Panc1 (cell line): ENCODE measurements at regions not wholly inside any gene's neighbourhood (a gene's known extent, or its start where the extent isn't known, plus 50 kb on each side); places are given as distances from the start of the nearest gene placed in this dataset.

Experiments
- ATAC-seq: fragments of 200-7000 bp; cut with Tn5 transposase; 2 replicates; pipeline ENCODE4 v1.9.1; 2020; ENCODE audit warnings: mild to moderate bottlenecking, moderate library complexity
- BruUV-seq: library from RNA; stranded (reverse); fragments of 400-500 nt; replicated peaks from 2 replicates; lab custom pipeline; 2021; lab: Mats Ljungman, UMichigan
- CTCF ChIA-PET: fragments of 300-600 bp; sonication (Branson Sonifier 250); formaldehyde crosslinking; loops from one replicate; lab custom pipeline; 2022; ENCODE audit warnings: antibody characterized with exemption; lab: Charles Lee
- POLR2A ChIA-PET: fragments of 300-600 bp; sonication (Branson Sonifier 250); formaldehyde crosslinking; loops from one replicate; lab custom pipeline; 2022; ENCODE audit warnings: antibody characterized with exemption; lab: Charles Lee
- DNase-seq: peaks from one replicate; pipeline ENCODE4 v3.0.0-alpha.2; 2010; ENCODE audit warnings: low read depth, low spot score
- H3K27ac ChIP-seq: 2 replicates; pipeline ENCODE4 v1.5.1; 2011; ENCODE audit warnings: mild to moderate bottlenecking, low read length, inconsistent platforms
- H3K27me3 ChIP-seq: fragments of 200-500 bp; sonication (Bioruptor generic); 2 replicates; pipeline ENCODE4 v1.6.0; 2014; ENCODE audit warnings: low read length, inconsistent platforms; ENCODE audit not compliant: control insufficient read depth, insufficient read depth
- H3K36me3 ChIP-seq: fragments of 200-500 bp; sonication (Bioruptor generic); 2 replicates; pipeline ENCODE4 v1.5.1; 2014; ENCODE audit warnings: inconsistent platforms, mild to moderate bottlenecking, low read length, moderate library complexity; ENCODE audit not compliant: control insufficient read depth, insufficient read depth
- H3K4me1 ChIP-seq: 2 replicates; pipeline ENCODE4 v1.5.1; 2011; ENCODE audit warnings: inconsistent platforms, mild to moderate bottlenecking, low read length, moderate library complexity; ENCODE audit not compliant: control insufficient read depth, insufficient read depth
- H3K4me3 ChIP-seq, 2 experiments: 2 replicates each; pipeline ENCODE4 v1.5.1; 2011 to 2012; ENCODE audit warnings: low read depth in 2 of 2, low read length in 2 of 2, mild to moderate bottlenecking in 2 of 2, inconsistent platforms in 1 of 2, moderate library complexity in 1 of 2
- H3K9me3 ChIP-seq: fragments of 200-500 bp; sonication (Bioruptor generic); 2 replicates; pipeline ENCODE4 v1.5.1; 2014; ENCODE audit warnings: low read depth, mild to moderate bottlenecking, inconsistent platforms, low read length, moderate library complexity; ENCODE audit not compliant: control insufficient read depth, insufficient read depth
- CTCF ChIP-seq: fragments of 450-650 bp; IDR thresholded peaks from 2 replicates; pipeline ENCODE4 v1.5.1; 2017; ENCODE audit warnings: mild to moderate bottlenecking
- POLR2AphosphoS5 ChIP-seq: IDR thresholded peaks from 2 replicates; pipeline ENCODE4 v1.6.1; 2012; ENCODE audit warnings: mild to moderate bottlenecking, low read depth, low read length, moderate library complexity
- REST ChIP-seq, 2 experiments: IDR thresholded peaks; 2 replicates each; pipeline ENCODE4 v1.6.1; 2011 to 2012; ENCODE audit warnings: low read depth in 2 of 2, control low read depth in 1 of 2, low read length in 1 of 2, mild to moderate bottlenecking in 1 of 2, moderate library complexity in 1 of 2; ENCODE audit not compliant: insufficient read depth in 1 of 2
- SIN3A ChIP-seq: IDR thresholded peaks from 2 replicates; pipeline ENCODE4 v1.6.1; 2012; ENCODE audit warnings: low read depth, mild to moderate bottlenecking, low read length, moderate library complexity, borderline replicate concordance; ENCODE audit not compliant: insufficient read depth
- TCF7L2 ChIP-seq: IDR thresholded peaks from 2 replicates; pipeline ENCODE4 v1.6.1; 2011; ENCODE audit warnings: mild to moderate bottlenecking, low read depth, low read length, inconsistent platforms
- in situ Hi-C: cut with HindIII; loops from 2 replicates; pipeline ENCODE4 v1.10.0; 2016; ENCODE audit warnings: low sequenced_read_pairs, low pct_unique_long_range_greater_than_20kb
- intact Hi-C: fragments of 100-400 bp; cut with micrococcal nuclease; formaldehyde crosslinking; loops from one replicate; pipeline ENCODE4 v1.10.0; 2022; ENCODE audit not compliant: unreplicated experiment

- H3K9me3 ChIP-seq: no peaks in the 10 kb centered on the region
- in situ Hi-C loops: no loop called here
- no peak for TF ChIP-seq TCF7L2
- no peak for TF ChIP-seq SIN3A
- TF ChIP-seq REST (IDR thresholded peaks at IDR 0.05; ENCODE audit: insufficient read depth in 1 of 2, low read depth in 2 of 2, low read length in 1 of 2): no peak
- TF ChIP-seq CTCF: no peak
- TF ChIP-seq POLR2AphosphoS5: no peak
- BruUV-seq: no TSS peak
- ATAC-seq: no peak
- CTCF ChIA-PET: no interaction called here
- no peak for DNase-seq
- no peak overlapping the region for H3K4me3 ChIP-seq
- POLR2A ChIA-PET: no interaction called here
- no peaks in the 10 kb centered on the region for H3K36me3 ChIP-seq
- no peaks in the 10 kb centered on the region for H3K27me3 ChIP-seq
- H3K4me1 ChIP-seq: no peaks in the 10 kb centered on the region
- intact Hi-C loops: no loop called here
- no peak overlapping the region for H3K27ac ChIP-seq
Observed at GRCh38 chr20:12957968-12958367, 50.8 kb upstream of the SPTLC3 start.
